CD4-positive, alpha-beta T cell (primary cell): ENCODE measurements at regions not wholly inside any gene's neighbourhood (a gene's known extent, or its start where the extent isn't known, plus 50 kb on each side); places are given as distances from the start of the nearest gene placed in this dataset.

ENCODE experiments used
- ATAC-seq: fragments of 200-7000 bp; cut with Tn5 transposase; one replicate; pipeline ENCODE4 v1.10.0; 2022; ENCODE audit warnings: mild to moderate bottlenecking; ENCODE audit not compliant: poor library complexity
- CTCF ChIA-PET: fragments of 350-600 bp; sonication (Branson Sonifier 250); formaldehyde crosslinking; loops from one replicate; lab custom pipeline; 2021; ENCODE audit warnings: antibody characterized with exemption, inconsistent platforms; lab: Charles Lee
- POLR2A ChIA-PET: fragments of 350-600 bp; sonication (Branson Sonifier 250); formaldehyde crosslinking; loops from one replicate; lab custom pipeline; 2021; ENCODE audit warnings: antibody characterized with exemption, inconsistent platforms; lab: Charles Lee
- DNase-seq, 14 experiments: peaks; one replicate each; pipeline ENCODE4 v3.0.0-alpha.2; 2013 to 2020; ENCODE audit warnings: mixed read lengths in 2 of 14
- H3K27ac ChIP-seq, 2 donors: one replicate each; pipeline versions ENCODE4 v1.5.1 to v1.7.0; 2013; ENCODE audit warnings: low read length in 2 of 2, low read depth in 1 of 2, mild to moderate bottlenecking in 1 of 2
- H3K27me3 ChIP-seq, 2 experiments: 1 replicate in 1 of 2; 2 replicates in 1 of 2; pipeline versions ENCODE4 v1.6.1 to v1.7.0; 2013; ENCODE audit warnings: low read length in 2 of 2, control low read depth in 1 of 2, mild to moderate bottlenecking in 1 of 2, moderate library complexity in 1 of 2; ENCODE audit not compliant: insufficient read depth in 2 of 2, control insufficient read depth in 1 of 2
- H3K36me3 ChIP-seq: one replicate; pipeline ENCODE4 v1.6.1; 2013; ENCODE audit warnings: low read length, control low read depth; ENCODE audit not compliant: insufficient read depth
- H3K4me1 ChIP-seq: one replicate; pipeline ENCODE4 v1.6.1; 2013; ENCODE audit warnings: low read length, control low read depth; ENCODE audit not compliant: insufficient read depth
- H3K4me3 ChIP-seq: one replicate; pipeline ENCODE4 v1.5.1; 2013; ENCODE audit warnings: mild to moderate bottlenecking, low read length, moderate library complexity
- H3K9me3 ChIP-seq, 2 experiments: 1 replicate in 1 of 2; 2 replicates in 1 of 2; pipeline versions ENCODE4 v1.6.1 to v1.7.0; 2013; ENCODE audit warnings: low read length in 2 of 2, mild to moderate bottlenecking in 2 of 2, control low read depth in 1 of 2, moderate library complexity in 1 of 2; ENCODE audit not compliant: control insufficient read depth in 1 of 2, insufficient read depth in 1 of 2
- H3K27ac Mint-ChIP-seq: one replicate; pipeline ENCODE4 v1.8.0; 2020; ENCODE audit warnings: mixed read lengths
- H3K27me3 Mint-ChIP-seq: one replicate; pipeline ENCODE4 v1.8.0; 2021; ENCODE audit warnings: mixed read lengths
- H3K36me3 Mint-ChIP-seq: one replicate; pipeline ENCODE4 v1.8.0; 2021; ENCODE audit warnings: low read depth, mixed read lengths
- H3K4me1 Mint-ChIP-seq: one replicate; pipeline ENCODE4 v1.8.0; 2021; ENCODE audit warnings: low read depth, mixed read lengths
- H3K4me3 Mint-ChIP-seq: one replicate; pipeline ENCODE4 v1.8.0; 2020; ENCODE audit warnings: mild to moderate bottlenecking, mixed read lengths
- H3K9me3 Mint-ChIP-seq: one replicate; pipeline ENCODE4 v1.8.0; 2020; ENCODE audit warnings: mixed read lengths
- intact Hi-C, 2 experiments: fragments of 100-400 bp; cut with DNase I in 1 of 2; cut with micrococcal nuclease in 1 of 2; formaldehyde crosslinking; loops; one replicate each; pipeline versions ENCODE4 v1.15.1 to v1.9.0; 2023 to 2025; cut with DNase I, micrococcal nuclease
- TF ChIP-seq, protein P1 (sequence below): fragments of 200-600 bp; IDR thresholded peaks from one replicate; pipeline ENCODE4 v1.8.0; 2022; ENCODE audit warnings: antibody characterized with exemption, mild to moderate bottlenecking

DNA sequence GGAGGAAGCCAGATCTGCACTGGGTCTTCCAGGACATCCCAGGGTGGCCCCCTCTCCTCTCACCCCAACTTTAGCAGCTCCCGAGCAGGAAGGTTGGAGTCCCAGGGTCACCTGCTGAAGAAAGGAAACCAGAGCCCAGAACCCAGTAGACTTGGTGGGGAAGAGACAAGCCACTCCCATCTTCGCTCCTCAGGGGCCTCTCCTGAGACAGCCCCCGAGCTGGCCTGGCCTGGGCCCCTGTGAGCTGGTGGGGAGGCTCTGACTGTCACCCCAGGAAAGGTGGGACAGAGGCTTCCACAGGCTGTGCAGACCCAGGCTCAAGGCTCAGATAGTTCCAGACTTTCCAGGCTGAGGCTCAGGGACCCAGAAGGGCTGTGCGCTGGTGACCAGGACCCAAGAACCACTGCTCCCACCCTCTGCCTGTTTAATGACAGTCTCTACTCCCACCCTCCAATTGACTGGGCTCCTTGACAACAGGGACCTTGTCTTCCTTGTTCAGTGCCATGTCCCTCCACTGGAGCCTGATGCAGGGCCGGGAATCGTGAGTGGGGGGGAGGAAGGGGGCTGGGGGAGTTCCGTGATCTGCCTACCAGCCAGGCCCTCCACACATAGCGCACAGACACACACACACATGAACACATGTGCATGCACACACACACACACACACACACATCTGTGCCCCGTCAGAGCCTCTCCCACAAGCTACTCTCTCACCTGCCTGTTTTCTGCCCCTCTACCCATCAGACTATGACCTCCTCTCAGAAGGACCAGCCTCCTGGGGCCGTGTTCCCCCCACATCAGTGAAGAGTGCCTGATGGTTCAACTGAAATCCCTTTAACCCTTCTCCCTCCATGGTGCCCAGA, 401.2 kb downstream of the MATN1 start:
- ChIA-PET POLR2A (no interaction called here), CTCF (no interaction called here)
- Mint-ChIP-seq H3K4me3 (no peak overlapping the region), H3K27me3 (peaks cover 33% of the 10 kb centered on the region), H3K9me3 (no peaks in the 10 kb centered on the region), H3K27ac (no peak overlapping the region), H3K4me1 (no peaks in the 10 kb centered on the region), H3K36me3 (no peaks in the 10 kb centered on the region)
- ATAC-seq = no peak
- Histone ChIP-seq H3K4me3 (no peak overlapping the region), H3K27ac (no peak overlapping the region), H3K36me3 (no peaks in the 10 kb centered on the region), H3K4me1 (no peaks in the 10 kb centered on the region), H3K27me3 (peaks cover 0 to 5% of the 10 kb centered on the region in 2 experiments), H3K9me3 (peaks cover 0 to 11% of the 10 kb centered on the region in 2 experiments)
- intact Hi-C loops = no loop called here
- no peak for DNase-seq
- TF ChIP-seq, protein P1, sequence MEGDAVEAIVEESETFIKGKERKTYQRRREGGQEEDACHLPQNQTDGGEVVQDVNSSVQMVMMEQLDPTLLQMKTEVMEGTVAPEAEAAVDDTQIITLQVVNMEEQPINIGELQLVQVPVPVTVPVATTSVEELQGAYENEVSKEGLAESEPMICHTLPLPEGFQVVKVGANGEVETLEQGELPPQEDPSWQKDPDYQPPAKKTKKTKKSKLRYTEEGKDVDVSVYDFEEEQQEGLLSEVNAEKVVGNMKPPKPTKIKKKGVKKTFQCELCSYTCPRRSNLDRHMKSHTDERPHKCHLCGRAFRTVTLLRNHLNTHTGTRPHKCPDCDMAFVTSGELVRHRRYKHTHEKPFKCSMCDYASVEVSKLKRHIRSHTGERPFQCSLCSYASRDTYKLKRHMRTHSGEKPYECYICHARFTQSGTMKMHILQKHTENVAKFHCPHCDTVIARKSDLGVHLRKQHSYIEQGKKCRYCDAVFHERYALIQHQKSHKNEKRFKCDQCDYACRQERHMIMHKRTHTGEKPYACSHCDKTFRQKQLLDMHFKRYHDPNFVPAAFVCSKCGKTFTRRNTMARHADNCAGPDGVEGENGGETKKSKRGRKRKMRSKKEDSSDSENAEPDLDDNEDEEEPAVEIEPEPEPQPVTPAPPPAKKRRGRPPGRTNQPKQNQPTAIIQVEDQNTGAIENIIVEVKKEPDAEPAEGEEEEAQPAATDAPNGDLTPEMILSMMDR = no peak

DNA sequence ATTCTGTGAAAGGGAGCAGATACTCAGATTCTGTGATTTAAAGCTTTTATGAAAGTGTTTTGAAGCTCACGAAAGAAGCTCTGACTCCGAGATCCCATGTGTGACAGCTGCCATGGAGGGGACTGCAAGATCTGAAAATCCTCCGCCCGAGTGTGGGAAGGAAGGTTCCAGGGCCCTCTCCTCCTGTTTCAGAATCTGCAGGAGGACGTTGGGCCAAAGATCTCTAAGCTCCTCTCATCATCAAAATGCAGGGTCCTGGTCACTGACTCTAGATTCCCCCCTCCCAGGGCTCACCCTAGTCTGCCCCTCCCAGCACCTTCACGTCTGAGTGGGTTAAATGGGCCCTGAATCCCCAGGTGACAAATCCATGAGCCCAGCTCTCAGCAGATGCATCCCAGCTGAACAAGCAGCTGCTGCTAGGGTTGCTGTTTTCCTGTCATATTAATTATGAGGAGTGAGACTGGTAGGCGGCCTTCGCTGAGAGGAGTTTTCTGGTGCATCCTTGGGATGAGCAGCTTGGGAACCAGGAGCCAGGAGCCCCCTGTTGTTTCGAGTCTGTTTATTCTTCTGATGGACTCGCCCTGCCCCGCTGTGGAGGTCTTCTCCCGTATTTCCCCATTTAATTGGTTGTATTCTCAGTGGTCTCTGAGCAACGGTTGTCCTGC, 402.0 kb downstream of the MATN1 start:
- no peak overlapping the region for H3K27ac Mint-ChIP-seq
- H3K27me3 ChIP-seq = peaks cover 0 to 5% of the 10 kb centered on the region in 2 experiments
- no peak overlapping the region for H3K4me3 ChIP-seq
- no peaks in the 10 kb centered on the region for H3K4me1 ChIP-seq
- TF ChIP-seq, protein P1 = no peak
- peaks cover 0 to 11% of the 10 kb centered on the region in 2 experiments for H3K9me3 ChIP-seq
- H3K36me3 Mint-ChIP-seq = no peaks in the 10 kb centered on the region
- no peak overlapping the region for H3K27ac ChIP-seq
- no peak overlapping the region for H3K4me3 Mint-ChIP-seq
- DNase-seq (no peak), ATAC-seq (no peak)
- intact Hi-C loops = no loop called here
- H3K36me3 ChIP-seq = no peaks in the 10 kb centered on the region
- H3K4me1 Mint-ChIP-seq = no peaks in the 10 kb centered on the region
- POLR2A ChIA-PET = interaction anchor here (0.7 kb wide), 1 partner anchor 33 kb away, joined by 3 read pairs; no protein-coding TSS in a partner anchor
- CTCF ChIA-PET = no interaction called here
- H3K9me3 Mint-ChIP-seq = no peaks in the 10 kb centered on the region
- peaks cover 39% of the 10 kb centered on the region for H3K27me3 Mint-ChIP-seq

DNA sequence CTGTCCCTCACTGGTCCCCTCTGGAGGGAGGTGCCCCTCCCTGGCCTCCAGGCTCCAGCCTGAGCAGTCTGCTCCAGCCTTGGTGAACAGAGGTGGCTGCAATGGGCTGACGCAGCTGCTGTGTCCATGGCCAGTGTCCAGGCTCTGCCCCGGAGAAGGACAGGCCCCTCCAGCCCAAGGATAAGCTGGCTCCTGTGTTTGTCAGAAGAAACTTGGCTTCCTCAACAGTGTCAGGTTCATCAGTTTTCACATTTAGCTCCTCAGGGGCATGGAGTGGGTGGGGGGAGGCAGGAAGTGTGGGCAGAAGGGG, 402.8 kb downstream of the MATN1 start:
- H3K27me3 ChIP-seq = peaks cover 0 to 5% of the 10 kb centered on the region in 2 experiments
- Mint-ChIP-seq H3K4me1 (no peaks in the 10 kb centered on the region), H3K4me3 (no peak overlapping the region), H3K9me3 (no peaks in the 10 kb centered on the region), H3K27me3 (peaks cover 47% of the 10 kb centered on the region), H3K36me3 (no peaks in the 10 kb centered on the region), H3K27ac (no peak overlapping the region)
- TF ChIP-seq, protein P1 = no peak
- no peaks in the 10 kb centered on the region for H3K36me3 ChIP-seq
- intact Hi-C loops = no loop called here
- H3K4me3 ChIP-seq = no peak overlapping the region
- no peaks in the 10 kb centered on the region for H3K4me1 ChIP-seq
- ChIA-PET POLR2A (no interaction called here), CTCF (no interaction called here)
- no peak overlapping the region for H3K27ac ChIP-seq
- H3K9me3 ChIP-seq = peaks cover 0 to 11% of the 10 kb centered on the region in 2 experiments
- no peak for ATAC-seq
- DNase-seq = peak in 1 of 14 experiments; percentile 8
